ENCODE measurements at regions not wholly inside any gene's neighbourhood (a gene's known extent, or its start where the extent isn't known, plus 50 kb on each side); places are given as distances from the start of the nearest gene placed in this dataset.

- no peak for TF ChIP-seq RXRA (IDR thresholded peaks at IDR 0.05; ENCODE audit: insufficient read depth, low read depth, low read length)
- peak; percentile 5 to 64 (median 54); a peak in 3 of 4 replicates for TF ChIP-seq CTCF (IDR thresholded peaks at IDR 0.05; ENCODE audit: control extremely low read depth in 1 of 3, insufficient read depth in 1 of 3, low read depth in 1 of 3, low read length in 3 of 3)
- TF ChIP-seq MAX (IDR thresholded peaks at IDR 0.05) = no peak
- no peak for TF ChIP-seq JUN (IDR thresholded peaks at IDR 0.05; ENCODE audit: low read depth, low read length)
- TF ChIP-seq POLR2A (IDR thresholded peaks at IDR 0.05; ENCODE audit: control extremely low read depth in 1 of 2, low read depth in 2 of 2, low read length in 2 of 2) = no peak
These were observed 621.1 kb downstream of the BCL11A start for GRCh38 chr2:59932341-59932740.
